NCI-H82 treated with DMSO at 0.1 percent for 48 hours (cell line): ENCODE measurements at regions not wholly inside any gene's neighbourhood (a gene's known extent, or its start where the extent isn't known, plus 50 kb on each side); places are given as distances from the start of the nearest gene placed in this dataset.

ENCODE experiments used
- DNase-seq: peaks from one replicate; lab custom pipeline; 2025; ENCODE audit not compliant: unreplicated experiment; lab: John Stamatoyannopoulos, UW

DNA sequence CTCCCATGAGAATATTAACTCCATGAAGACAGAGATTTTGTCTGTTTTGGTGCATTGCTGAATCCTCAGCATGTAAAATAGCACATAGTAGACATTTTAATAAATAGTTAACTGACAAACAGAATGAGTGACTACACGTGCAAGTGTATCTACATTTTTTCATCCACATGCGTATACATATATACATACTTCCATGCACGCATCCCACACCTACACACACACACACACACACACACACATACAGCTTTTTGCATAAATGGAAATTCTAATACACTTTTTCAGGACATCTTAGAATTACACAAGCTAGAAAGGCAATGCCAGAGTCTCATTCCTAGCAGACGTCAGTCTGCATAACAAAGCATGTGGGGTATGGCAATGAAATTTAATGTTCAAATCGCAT lies 139.7 kb upstream of the LRFN2 start:
- DNase-seq: no peak

DNA sequence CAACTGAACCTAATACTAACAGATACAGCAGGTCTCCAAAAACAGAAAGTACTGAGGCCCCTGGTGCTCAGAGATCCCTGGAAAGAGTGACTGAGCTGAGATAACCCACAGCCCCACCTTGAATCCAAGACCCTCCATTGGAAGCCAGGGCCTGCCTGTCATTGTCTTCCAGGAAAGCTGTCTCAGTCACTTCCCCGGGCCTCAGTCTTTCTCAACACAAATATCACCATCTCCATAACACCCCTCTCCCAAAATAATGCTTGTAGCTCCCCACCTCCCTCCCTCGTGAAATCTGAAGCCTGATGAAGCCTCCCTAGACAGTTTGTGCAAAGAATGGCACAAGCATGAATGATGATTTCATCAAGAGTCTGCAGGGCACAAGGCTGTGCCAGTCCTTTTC lies 138.2 kb upstream of the LRFN2 start:
- no peak for DNase-seq

- DNase-seq: no peak
Measured at GRCh38 chr6:40724886-40725285, 137.7 kb upstream of the LRFN2 start.

DNA sequence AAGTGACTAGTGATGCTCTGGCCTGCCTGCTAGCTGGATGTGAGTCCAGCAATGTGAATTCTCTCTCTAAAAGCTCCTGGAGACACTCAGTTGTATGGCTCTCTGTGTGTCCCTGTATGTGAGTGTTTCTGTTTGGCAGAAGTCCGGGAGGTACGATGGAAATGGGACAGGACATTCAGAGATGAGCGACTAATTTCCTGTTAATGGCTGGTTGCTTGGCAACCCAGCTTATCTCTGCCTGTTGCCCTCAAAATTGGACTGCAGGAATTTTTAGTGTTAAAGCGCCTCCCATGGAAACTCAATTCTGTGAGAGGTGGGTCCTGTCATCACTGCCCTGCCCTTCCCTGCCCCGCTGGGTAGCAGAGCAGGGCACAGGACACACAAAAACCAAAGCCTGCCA lies 136.8 kb upstream of the LRFN2 start:
- DNase-seq: no peak

DNA sequence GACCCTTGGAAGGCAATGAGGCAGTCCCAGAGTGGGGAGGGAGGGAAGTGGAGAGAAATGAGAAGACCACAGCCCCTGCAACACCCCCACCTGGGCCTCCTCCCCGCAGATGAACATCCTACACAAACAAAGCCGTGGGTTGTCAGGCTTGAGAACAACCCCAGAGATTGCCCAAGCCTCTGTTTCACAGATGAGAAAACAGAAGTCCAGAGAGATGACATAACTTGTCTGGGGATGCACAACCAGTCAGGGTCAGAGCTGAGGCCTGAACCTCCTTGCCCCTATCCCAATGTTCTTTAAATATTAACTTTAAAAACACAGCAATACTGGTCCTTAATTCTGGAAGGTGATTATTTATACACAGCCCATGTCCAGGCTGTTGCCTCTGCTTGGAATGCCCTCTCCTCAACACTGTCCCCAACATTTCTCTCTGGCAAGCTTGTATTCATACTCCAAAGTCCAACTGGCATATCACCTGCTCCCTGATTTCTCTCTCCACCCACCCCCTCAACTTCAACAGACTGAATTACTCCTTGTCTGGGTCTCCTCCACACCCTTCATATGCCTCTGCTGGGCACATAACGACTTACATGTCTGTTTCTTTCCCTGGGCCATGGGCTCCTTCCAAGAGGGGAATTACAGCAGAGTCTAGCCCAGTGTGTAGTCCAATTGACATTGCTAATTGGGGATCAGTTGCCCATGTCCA lies 135.5 kb upstream of the LRFN2 start:
- DNase-seq: no peak

GRCh38 chr6:40722091-40722490 lies 134.9 kb upstream of the LRFN2 start:
- peak; percentile 20 for DNase-seq

- no peak for DNase-seq
Measured at GRCh38 chr6:40721271-40721952, 134.2 kb upstream of the LRFN2 start.

- DNase-seq: peak; percentile 87
Measured at GRCh38 chr6:40720375-40720748, 133.2 kb upstream of the LRFN2 start.

GRCh38 chr6:40719671-40720374 lies 132.7 kb upstream of the LRFN2 start:
- DNase-seq: peak; percentile 37

DNA sequence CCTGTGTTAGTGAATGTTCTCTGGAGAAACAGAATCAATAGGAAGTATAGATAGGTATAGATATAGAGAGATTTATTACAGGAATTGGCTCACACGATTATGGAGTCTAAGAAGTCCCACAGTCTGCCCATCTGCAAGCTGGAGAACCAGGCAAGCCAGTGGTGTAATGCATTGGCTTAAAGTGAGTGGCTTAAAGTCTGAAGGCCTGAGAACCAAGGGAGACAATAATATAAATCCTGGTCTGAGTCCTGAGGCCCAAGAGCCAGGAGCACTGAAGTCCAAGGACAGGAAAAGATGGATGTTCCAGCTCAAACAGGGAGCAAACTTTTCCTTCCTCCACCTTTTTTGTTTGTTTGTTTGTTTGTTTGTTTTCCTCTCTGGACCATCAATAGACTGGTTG lies 131.2 kb upstream of the LRFN2 start:
- DNase-seq: no peak

DNA sequence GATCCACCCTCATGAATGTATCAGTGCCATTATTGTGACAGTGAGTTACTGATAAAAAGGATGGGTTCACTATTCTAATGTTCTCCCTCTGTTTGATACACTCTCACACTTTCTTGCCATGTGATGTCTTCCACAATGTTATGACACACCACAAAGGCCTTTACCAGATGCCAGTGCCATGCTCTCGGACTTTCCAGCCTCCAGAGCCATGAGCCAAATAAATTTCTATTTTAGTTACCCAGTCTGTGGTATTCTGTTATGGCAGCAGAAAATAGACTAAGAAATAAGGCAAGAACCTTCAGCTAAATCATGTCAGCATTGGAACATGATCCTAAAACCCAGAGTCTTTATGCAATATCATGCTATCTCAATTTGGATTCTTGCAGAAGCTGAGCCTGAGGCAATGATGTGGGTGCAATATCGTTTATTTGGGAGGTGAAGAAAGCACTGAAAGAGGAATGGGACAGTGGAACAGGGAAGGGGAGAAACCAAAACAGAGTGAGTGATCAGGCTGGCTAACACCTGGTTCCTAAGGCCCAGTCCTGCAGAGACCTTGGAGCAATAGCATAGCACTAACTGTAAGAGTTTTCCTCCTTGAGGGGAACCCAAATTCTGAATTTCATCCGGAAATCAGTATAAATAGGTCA lies 130.4 kb upstream of the LRFN2 start:
- DNase-seq: no peak

DNA sequence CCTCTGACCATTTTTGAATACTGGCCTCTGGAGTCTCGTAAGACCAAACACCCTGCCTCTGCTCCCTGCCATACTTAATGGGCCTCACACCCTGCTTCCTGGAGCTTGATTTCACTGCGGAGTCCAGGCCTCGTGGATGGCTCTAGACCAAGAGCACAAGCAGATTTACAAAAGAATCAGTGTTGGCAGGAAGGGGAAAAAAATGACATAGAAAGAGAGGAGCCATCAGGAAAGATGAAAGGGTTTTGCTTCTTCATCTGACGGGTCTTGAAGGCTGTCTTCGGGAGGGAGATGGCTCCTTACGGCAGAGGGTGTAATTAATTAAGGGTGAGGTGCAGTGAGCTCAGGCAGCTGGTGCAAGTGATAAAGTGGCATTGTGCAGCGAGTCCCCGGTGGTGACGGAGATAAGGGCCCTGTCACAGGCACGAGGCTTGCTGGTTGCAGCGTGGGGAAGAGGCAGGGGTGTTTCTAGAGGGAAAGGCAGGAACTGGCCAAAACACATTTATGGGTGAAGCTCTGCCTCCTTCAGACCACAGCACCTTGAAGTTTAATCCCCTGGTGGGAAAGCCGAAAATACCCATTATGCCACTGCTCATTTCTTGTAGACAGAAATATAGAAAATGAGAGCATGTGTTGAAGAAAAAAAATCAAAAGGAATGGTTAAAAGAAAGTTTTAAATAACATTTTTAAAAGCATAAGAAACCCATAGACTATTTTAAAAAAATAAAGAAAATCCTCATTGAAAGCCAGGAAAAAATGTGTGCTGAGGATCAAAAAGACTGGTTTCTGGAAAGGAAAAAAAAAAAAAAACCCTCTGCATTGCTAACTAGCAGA lies 128.6 kb upstream of the LRFN2 start:
- peak; percentile 18 for DNase-seq

DNA sequence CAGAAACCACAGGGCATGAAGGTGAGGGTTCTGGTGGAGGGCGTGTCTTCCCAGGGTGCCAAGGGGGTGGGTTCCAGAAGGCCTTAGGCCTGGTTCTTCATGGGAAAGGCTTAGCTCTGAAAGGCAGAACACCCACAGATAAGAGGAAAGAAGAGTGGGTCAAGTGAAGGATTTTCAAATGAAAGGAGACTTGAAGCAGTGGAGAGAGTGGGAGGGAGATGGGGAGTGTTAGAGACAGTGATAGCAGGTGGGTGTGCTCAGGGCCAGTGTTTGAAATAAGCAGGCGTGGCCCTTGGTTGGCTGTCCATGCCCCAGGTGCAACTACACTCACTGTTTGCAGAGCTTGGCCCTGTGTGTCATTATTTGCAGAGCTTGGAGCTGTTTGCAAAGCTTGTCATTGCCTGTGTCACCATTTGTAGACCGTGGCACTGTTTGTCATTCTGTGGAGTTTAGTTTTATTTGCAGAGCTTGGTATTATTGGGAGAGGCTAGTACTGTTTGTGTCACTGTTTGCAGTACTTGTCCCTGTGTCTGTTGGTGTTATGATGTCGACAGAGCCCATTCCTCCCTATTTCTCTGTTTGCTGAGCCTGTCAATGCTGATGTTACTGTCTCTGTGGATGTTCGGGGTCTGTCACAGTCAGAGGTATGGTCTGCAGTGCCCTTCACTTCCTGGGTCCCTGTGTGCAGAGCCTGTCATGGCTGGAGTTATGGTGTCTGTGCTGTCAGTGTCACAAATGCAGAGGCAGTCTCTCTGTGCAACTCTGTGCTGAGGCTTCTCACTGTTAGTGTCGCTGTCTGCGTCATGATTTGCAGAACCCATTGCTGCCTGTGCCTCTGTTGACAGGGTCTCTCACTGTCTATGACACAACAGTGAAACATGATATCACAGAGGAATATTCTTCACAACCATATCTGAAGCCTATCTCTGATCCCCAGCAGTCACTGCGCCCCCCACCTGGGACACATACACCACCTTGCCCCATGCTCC lies 127.7 kb upstream of the LRFN2 start:
- no peak for DNase-seq

GRCh38 chr6:40714143-40714542 lies 127.0 kb upstream of the LRFN2 start:
- DNase-seq: no peak

- no peak for DNase-seq
Measured at GRCh38 chr6:40713002-40713719, 126.0 kb upstream of the LRFN2 start.

GRCh38 chr6:40710626-40711330 lies 123.6 kb upstream of the LRFN2 start:
- no peak for DNase-seq

GRCh38 chr6:40708049-40708448 lies 120.9 kb upstream of the LRFN2 start:
- no peak for DNase-seq

- no peak for DNase-seq
Measured at GRCh38 chr6:40706178-40706577, 119.0 kb upstream of the LRFN2 start.
